GM13976 (cell line): ENCODE measurements at regions not wholly inside any gene's neighbourhood (a gene's known extent, or its start where the extent isn't known, plus 50 kb on each side); places are given as distances from the start of the nearest gene placed in this dataset.
"Not testable (repeated sequence)": the region's sequence is repeated elsewhere in the genome, so short reads cannot be mapped to it uniquely, and the experiment has no call there.

Experiments used
- DNase-seq: peaks from one replicate; pipeline ENCODE4 v3.0.0; 2012; ENCODE audit warnings: low spot score
- CTCF ChIP-seq: IDR thresholded peaks from 2 replicates; pipeline ENCODE4 v1.5.1; 2012; ENCODE audit warnings: borderline replicate concordance, mild to moderate bottlenecking; ENCODE audit not compliant: insufficient read depth; ENCODE audit errors: extremely low read depth, missing control alignments, control extremely low read depth
- in situ Hi-C: fragments of 300-500 bp; cut with MboI; formaldehyde crosslinking; loops from one replicate; pipeline ENCODE4 v1.12.0; 2022; ENCODE audit warnings: low sequenced_read_pairs, mixed read lengths, inconsistent platforms; ENCODE audit not compliant: unreplicated experiment

- in situ Hi-C loops: no loop called here
- DNase-seq: no peak
- TF ChIP-seq CTCF: no peak
Observed at GRCh38 chr12:38515912-38516311, 199.3 kb downstream of the ALG10B start.

- in situ Hi-C loops: no loop called here
- no peak for DNase-seq
- no peak for TF ChIP-seq CTCF
Observed at GRCh38 chr12:38516418-38516817, 199.8 kb downstream of the ALG10B start.

DNA sequence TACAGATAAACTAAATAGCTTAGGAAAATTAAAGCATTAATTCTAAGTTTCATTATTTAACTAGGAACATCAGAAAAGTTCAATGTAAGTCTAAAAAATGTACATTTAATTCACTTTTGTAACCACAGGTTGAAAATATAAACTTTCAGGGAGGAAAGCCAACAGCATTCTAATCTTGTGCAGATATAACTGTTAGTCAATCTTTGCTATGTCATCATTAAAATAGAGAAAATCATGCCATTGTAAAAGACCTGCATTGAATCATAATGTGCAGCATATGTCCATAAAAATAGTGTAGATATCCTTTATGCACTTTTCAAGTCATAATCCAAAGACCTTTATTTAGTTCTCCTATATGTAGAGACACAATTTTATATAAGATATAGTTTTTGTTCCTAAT, 207.3 kb downstream of the ALG10B start:
- in situ Hi-C loops: no loop called here
- no peak for TF ChIP-seq CTCF
- DNase-seq: no peak

- no peak for TF ChIP-seq CTCF
- in situ Hi-C loops: no loop called here
- no peak for DNase-seq
Observed at GRCh38 chr12:38527631-38528030, 211.1 kb downstream of the ALG10B start.

DNA sequence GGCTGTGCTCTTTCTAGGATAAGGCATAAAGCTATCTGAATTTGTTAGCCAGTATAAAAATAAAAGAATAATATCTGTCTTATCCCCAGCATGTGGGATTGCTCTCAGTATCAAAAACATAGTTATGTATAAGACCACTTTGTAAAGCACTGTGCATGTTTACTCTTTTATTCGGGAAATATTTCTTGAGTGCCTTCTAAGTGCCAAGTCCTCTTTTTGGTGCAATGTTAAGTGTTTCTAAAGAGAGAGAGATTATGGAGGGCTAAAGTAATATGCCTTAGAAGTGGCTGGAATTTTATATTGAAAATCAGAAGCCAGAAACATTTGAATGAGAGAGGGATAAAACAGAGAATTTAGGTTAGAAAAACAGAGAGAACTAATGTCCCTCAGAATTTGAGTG, 212.0 kb downstream of the ALG10B start:
- no peak for DNase-seq
- in situ Hi-C loops: no loop called here
- no peak for TF ChIP-seq CTCF

DNA sequence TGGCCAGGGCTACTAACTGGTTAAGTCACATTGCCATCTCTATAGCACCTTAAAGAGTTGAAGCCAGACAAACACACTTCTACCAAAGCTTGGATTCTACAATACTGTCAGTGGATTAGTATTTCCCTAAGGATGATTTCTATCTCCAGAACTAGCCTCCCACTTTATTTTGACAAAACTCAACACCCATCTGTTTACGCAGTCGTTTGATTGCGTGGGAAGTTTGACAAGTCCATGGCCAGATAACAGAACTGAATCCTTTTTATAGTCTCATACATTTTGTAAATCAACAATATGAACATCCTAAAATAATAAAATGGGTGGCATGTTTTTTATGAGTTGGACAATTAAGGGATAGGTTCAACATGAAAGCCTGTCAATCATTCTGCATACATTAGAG, 212.7 kb downstream of the ALG10B start:
- in situ Hi-C loops, DNase-seq: not testable (repeated sequence)

GRCh38 chr12:38538319-38538718, 221.7 kb downstream of the ALG10B start:
- TF ChIP-seq CTCF: no peak
- DNase-seq: no peak
- in situ Hi-C loops: no loop called here
